Activated T-helper 9 cell treated with anti-CD3 and anti-CD28 coated beads, Interleukin-2, amount 50 U/mL, for 16 hours (primary cell): ENCODE measurements at regions not wholly inside any gene's neighbourhood (a gene's known extent, or its start where the extent isn't known, plus 50 kb on each side); places are given as distances from the start of the nearest gene placed in this dataset.

Source experiments
- DNase-seq: peaks from one replicate; pipeline ENCODE4 v3.0.0-alpha.2; 2020; ENCODE audit warnings: low read depth

GRCh38 chr6:43869079-43869710 lies 99.2 kb downstream of the VEGFA start:
- no peak for DNase-seq

- DNase-seq, result no peak
Observed at GRCh38 chr6:43868467-43868866, 98.5 kb downstream of the VEGFA start.

DNA sequence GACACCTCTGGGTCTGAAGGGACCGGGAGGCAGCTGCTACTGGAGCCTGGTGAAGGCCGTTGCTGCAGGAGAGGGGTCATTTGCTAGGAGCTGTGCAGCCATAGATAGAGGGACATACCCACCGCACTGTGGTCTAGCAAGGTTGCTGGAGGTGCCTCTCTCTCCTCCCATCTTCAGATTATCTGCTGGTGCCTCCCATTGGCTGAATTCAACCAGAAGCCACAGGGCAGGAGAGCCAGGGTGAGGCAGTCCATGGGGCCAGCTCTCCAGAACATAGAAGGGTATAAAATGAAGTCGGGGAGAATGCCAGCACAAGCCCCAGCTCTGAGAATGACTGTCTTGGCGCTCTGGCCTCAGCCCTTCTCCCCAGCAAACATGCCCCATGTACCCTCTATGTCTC lies 98.0 kb downstream of the VEGFA start:
- no peak for DNase-seq

- DNase-seq, result no peak
Observed at GRCh38 chr6:43867246-43867645, 97.2 kb downstream of the VEGFA start.

DNA sequence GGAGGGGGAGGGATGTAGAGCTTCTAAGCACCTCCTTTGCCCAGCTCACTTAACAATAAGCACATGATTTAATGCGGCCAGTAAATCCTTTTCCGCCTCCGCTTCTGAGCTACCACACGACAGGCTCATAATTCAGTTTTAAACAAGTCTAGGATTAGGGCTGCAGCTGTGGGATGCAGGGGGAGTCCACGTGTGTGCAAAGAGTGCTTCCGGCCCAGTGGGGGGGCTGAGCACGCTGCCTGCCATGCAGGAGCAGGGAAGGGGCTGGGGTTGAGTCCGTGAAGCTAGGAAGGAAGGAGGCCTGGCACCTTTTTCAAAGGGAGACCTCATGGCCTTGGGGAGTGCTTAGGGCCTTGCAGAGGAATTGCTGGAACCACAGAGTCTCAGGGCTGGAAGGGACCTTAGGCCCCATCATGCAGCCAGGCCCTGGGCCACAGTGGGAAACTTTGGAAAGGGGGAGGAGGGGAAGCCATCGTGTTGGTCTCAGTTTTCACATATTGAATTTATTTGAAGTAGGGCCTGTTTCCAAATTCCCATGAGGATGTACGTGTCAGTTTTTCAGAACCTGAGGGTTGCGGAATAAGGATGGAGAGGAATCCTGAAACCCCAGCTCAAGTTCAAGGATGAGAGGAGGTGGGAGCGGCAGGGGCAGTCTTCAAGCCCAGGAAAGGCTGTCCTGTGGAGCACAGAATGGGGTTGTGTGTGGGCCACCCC lies 96.1 kb downstream of the VEGFA start:
- DNase-seq, result no peak

- no peak for DNase-seq
Observed at GRCh38 chr6:43865086-43865485, 95.1 kb downstream of the VEGFA start.

DNA sequence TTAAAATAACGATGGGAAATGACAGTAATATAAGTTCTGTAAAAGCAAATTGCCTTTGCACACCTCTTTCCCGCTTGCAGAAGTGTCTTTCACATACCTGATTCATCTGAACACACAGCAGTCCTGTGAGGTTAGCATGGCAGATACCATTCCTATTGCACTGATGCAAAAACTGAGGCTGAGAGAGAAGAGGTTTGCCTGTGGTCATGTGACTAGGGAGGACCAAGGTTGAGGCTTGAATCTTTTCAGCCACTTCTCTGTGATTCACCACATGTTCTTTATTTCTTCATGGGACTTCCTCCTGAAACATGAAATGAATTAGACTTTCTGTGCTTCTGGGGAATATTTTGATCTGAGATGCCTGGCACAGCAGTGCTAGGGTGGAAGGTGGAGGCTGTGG lies 92.9 kb downstream of the VEGFA start:
- DNase-seq, result no peak

- DNase-seq, result no peak
Observed at GRCh38 chr6:43861212-43861894, 91.3 kb downstream of the VEGFA start.

DNA sequence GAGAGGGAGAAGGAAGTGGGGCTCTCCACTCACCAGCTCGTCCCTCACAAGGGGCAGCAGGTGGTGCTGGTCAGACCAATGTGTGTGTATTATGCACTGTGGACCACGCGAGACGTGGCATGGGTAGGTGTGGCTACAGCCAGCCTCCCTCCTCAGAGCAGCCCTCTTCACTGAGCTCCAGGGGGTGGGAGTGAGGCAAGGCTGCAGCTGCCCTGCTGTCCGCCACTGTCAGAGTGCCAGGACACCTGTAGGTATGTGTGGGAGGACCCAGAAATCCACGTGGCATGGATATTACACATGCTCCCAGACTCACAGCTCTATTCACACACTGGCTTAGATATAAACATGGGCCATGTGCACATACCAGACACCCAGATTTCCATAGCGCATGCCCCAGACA lies 90.3 kb downstream of the VEGFA start:
- no peak for DNase-seq

DNA sequence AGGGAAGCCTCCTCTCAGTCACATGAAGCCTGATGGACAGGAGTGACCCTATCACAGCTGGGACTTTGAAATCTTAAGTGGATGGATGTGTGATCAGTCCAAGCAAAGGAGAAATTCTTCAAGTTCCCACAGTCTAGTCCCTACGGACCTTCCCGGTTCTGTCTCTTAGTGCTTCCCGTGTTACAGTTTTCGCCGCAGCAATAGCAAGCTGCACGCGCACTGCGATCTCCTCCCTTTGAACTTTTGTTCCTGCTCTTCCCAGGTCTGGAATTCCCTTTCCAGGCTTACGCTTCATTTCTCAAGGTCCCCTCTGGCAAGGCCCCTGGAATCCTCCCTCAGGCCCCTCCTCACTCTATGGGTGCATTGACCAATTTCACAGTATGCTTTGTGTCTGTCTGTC lies 89.2 kb downstream of the VEGFA start:
- no peak for DNase-seq

DNA sequence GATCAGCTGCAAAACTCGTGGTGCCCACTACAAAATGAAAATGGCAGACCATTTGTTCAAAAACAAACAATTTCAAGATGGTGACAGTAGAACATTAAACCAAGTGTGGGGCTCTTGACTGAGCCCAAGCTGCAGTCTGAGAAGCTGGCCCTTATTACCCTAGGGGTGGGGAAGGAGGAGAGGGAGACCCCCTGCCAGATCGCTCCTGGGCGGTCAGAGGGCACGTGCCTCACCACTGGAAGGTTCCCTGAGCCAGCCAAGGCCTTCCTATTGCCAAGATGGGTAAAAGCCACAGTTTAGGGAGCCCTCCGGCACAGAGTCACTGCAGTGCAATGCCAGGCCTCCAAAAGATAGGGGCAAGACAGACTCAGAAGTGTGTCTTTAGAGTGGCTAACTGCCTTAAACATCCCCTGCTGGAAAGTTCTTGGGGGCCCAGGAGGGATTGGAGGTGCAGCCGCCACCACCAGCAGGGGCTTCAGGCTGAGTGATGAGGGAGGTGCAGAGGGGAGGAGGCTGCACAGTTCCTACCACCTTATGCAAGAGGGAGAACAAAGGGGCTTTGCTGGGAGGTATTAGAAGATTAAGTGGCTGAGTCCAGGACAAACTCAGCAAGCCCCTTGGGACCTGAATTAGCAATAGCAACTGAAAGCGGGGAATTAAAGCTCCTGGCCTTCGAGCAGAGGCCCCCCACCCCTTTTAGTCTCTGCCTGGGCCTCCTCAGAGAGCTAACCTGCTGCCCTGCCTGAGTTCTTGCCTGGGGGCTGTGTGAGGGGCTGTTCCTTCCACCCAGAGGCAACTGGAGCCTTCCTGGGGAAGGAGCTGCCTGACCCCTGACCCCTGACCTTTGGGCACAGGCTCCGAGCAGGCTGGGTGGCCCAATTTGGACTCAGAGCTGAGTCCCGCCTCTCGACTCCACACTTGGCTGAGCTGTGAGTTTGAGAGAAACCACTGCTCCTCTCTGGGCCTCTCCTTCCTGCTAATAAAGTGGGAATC lies 88.4 kb downstream of the VEGFA start:
- DNase-seq, result no peak

DNA sequence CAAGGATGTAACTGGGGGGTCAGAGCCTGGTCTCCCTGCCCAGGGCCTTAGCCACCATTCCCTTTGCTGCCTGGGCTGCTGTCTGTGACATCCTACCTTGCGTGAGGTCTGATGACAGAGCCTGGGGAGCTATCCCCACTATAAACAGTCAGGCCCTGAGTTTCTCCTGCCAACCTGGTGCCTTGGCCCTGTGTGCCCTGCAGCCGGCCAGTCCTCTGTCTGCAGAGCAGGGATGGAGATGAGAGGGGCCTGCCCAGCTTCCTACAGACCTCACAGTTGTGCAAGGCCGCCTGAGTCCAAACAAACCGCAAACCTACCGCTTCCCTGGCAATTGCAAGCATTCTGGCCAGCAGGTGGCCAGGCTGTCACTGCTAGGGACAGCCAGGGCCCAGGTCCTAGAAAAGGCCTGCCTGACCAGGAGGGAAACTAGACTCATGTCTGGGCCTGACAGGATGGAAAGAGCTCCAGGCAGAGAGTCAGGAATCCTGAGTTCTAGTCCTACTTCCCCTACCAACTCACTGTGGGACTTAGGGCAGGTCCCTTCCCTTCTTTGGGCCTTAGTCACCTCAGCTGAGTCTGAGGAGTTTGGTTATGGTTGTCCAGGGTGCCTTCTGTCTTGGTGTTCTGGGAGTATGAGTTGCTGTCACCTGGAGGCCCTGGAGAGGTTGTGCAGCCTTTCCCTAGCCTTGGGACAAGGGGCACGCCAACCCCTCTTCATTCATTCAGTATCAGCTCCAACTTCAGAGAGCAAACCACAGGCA lies 86.2 kb downstream of the VEGFA start:
- DNase-seq, result no peak

- no peak for DNase-seq
Observed at GRCh38 chr6:43855247-43855646, 85.2 kb downstream of the VEGFA start.

GRCh38 chr6:43853066-43853650 lies 83.1 kb downstream of the VEGFA start:
- DNase-seq, result no peak

DNA sequence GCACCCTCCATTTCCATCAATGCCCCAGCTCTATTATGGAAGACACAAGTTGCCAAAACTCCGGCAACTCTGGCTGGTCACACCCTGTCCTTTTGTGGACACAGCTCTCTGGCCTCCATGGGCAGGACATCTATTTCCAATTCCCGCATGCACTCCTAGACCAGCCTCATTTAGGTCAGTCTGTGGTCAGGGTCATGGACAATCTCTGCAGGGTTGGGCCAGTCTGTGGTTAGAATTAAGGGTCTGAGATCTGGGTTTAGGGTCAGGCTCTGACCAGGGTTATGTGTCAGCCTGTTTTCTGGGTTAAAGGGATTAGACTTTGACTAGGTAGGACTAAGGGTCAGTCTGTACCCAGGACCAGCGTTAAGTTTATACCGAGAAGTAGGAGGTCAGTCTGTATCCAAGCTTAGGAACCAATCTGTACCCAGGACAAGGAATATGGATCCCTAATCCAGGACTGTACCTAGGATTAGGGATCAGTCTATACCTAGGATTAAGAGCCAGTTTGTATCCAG lies 82.4 kb downstream of the VEGFA start:
- no peak for DNase-seq

DNA sequence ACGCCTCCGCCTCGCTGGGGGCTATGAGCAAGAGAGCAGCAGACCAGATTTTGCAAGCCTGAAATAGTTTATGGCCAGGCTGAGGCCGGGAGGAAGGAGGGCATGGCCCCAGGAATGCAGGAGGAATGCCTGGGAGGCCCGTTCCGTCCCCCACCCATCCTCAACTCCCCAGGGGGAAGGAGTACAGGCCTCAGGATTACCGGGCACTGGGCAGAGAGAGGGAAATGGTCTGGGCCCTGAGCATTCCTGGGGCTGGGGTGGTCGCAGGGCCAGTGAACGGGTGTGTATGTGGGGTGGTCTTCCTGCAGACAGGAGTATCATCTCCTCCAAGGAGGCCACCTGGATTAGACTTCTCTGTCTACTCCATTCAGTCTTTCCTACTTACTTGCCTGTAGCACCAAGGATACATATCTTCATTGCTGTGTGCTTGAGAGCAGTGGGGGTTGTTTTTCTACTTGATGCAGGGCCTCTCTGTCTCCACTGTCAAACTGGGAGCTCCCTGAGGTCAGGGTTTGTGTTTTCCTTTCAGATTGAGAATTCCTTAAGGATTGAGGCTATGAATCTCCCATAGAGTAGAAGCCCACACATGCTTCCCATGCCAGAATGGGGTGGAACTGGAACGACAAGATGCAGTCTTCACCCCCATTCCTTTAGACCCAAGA lies 81.3 kb downstream of the VEGFA start:
- no peak for DNase-seq

GRCh38 chr6:43850314-43851203 lies 80.5 kb downstream of the VEGFA start:
- no peak for DNase-seq

DNA sequence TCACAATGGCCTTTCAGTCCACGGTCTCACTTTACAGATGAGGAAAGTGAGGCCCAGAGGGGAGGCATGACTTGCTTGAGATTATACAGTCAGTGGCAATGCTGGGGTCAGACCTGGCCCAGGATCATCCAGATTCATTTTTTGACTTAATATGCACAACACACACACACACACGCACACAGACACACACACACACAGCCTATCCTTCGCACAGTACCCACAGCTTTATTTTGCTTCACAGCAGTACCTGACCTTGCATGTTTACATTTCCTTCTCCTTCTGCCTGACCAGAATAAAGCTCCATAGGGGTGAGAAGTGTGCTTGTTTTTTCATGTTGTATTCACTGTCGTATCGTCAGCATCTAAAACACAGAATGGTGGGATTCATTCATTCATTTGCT lies 79.8 kb downstream of the VEGFA start:
- DNase-seq, result no peak

DNA sequence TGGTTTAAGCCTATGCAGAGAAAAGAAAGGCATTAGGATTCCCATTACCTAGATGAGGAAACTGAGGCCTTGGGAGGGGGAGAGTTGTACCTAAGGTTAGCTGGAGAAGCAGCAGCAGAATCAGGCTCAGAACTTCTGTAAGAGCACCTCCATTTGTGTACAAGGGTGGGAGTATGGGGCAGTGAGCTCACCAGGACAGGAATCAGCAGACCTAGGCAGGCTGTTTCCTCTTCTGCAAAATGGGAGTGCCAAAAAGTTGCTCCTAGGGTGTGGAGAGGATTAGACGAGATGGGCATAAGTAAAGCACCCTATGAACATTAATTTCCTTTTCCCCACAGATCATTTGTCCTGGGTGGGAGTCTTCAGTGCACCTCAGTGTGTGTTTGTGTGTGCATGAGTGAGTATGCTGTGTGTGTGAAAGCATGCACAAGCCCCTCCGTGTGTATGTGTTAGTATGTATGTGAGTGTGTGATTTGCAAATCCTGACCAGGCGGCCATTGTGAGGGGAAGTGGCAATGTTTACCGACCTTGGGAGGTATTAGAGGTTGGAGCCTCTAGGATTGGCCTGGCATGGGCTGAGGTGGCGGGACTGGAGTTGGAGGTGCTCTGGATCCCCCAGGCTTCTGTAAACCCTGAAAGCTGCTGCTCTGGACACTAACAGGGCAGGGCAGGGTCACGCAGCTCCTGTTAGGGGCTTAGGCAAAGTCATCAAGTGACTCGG lies 78.8 kb downstream of the VEGFA start:
- no peak for DNase-seq
